ENCODE measurements at regions not wholly inside any gene's neighbourhood (a gene's known extent, or its start where the extent isn't known, plus 50 kb on each side); places are given as distances from the start of the nearest gene placed in this dataset.

DNA sequence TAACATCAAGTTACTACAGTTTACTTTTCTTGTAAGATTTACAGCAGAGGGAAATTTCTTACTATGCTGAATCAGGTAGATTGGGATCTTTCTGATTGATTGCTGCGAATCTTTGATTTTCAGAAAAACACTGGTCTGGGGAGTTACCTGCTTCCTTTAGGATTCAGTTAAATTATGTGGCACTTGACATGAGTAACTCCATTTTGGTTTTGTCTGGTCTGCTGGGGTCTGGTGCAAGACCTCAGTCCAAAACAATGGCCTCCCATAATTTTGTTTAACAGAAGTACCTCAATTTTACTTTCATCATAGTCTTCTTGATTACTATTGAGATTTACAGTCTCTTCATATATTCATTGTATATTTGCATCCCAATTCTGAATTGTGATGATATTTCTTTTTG, 775.5 kb downstream of the TRIB2 start:
- Histone ChIP-seq H3K9ac (ENCODE audit: extremely low read depth, insufficient read length, low read length) (no peak overlapping the region), H4K20me1 (ENCODE audit: control insufficient read depth, insufficient read depth, insufficient read length) (no peaks in the 10 kb centered on the region), H4K91ac (ENCODE audit: insufficient read length, low read depth, low read length) (no peak overlapping the region), H2BK5ac (ENCODE audit: insufficient read length, low read length) (no peak overlapping the region), H3K23me2 (ENCODE audit: insufficient read length, low read depth, low read length, poor library complexity, severe bottlenecking) (no peaks in the 10 kb centered on the region), H4K8ac (replicated peaks; ENCODE audit: insufficient read length, low read depth, low read length) (no peak overlapping the region), H3K4me1 (ENCODE audit: insufficient read depth, low read length) (no peaks in the 10 kb centered on the region), H3K27ac (ENCODE audit: insufficient read length, low read depth, low read length) (no peak overlapping the region), H3T11ph (ENCODE audit: low read length) (no peak overlapping the region), H2AK5ac (ENCODE audit: insufficient read length, low read length) (no peak overlapping the region), H3K56ac (ENCODE audit: insufficient read length, low read depth, low read length) (no peak overlapping the region), H3K79me2 (ENCODE audit: insufficient read depth, low read length) (no peaks in the 10 kb centered on the region), H2BK20ac (ENCODE audit: low read depth, low read length, poor library complexity, severe bottlenecking) (no peak overlapping the region), H4K5ac (ENCODE audit: insufficient read length, low read depth, low read length) (no peak overlapping the region), H3K4me2 (ENCODE audit: insufficient read depth, insufficient read length, low read length) (no peak overlapping the region), H3K9me3 (ENCODE audit: control insufficient read depth, low read depth, low read length) (no peaks in the 10 kb centered on the region), H2BK15ac (ENCODE audit: low read depth, low read length) (no peak overlapping the region), H3K79me1 (ENCODE audit: insufficient read depth, low read depth, low read length, poor library complexity, severe bottlenecking) (no peaks in the 10 kb centered on the region), H2BK12ac (ENCODE audit: insufficient read length, low read depth, low read length) (no peak overlapping the region), H3K27me3 (ENCODE audit: insufficient read depth, low read length) (no peaks in the 10 kb centered on the region), H3K14ac (ENCODE audit: insufficient read depth, low read length) (no peak overlapping the region), H3K18ac (ENCODE audit: insufficient read length, low read depth, low read length) (no peak overlapping the region), H3K4ac (ENCODE audit: low read depth, low read length) (no peak overlapping the region), H2AFZ (ENCODE audit: low read length) (no peak overlapping the region), H3K23ac (ENCODE audit: insufficient read length, low read depth, low read length) (no peak overlapping the region), H2BK120ac (ENCODE audit: low read depth, low read length, poor library complexity, severe bottlenecking) (no peak overlapping the region)
- no peaks in the 10 kb centered on the region for H3K4me1 Mint-ChIP-seq
- no peaks in the 10 kb centered on the region for H3K36me3 Mint-ChIP-seq (ENCODE audit: insufficient read depth in 1 of 3, low read depth in 3 of 3)
- TF ChIP-seq CTCF (conservative IDR thresholded peaks at IDR 0.05): no peak
- WGBS (ENCODE audit: extremely low coverage, insufficient read length, low lambda C conversion rate): no CpG with 5 or more reads among the region's 1 CpG
- DNase-seq: no peak
- H3K9me3 Mint-ChIP-seq: no peaks in the 10 kb centered on the region
- no peak overlapping the region for H3K27ac Mint-ChIP-seq
- H3K27me3 Mint-ChIP-seq (ENCODE audit: low read depth): no peaks in the 10 kb centered on the region
- no peak overlapping the region for H3K4me3 Mint-ChIP-seq
